Gastroesophageal sphincter (tissue), 4 donors: ENCODE measurements at regions not wholly inside any gene's neighbourhood (a gene's known extent, or its start where the extent isn't known, plus 50 kb on each side); places are given as distances from the start of the nearest gene placed in this dataset.

Experiments used
- ATAC-seq: fragments of 150-250 bp; one replicate; pipeline ENCODE4 v1.9.1; 2016; ENCODE audit warnings: mild to moderate bottlenecking, moderate library complexity
- H3K27ac ChIP-seq, 4 donors: fragments of 200-600 bp; sonication (generic) in 3 of 4; 1 replicate in 3 of 4; 2 replicates in 1 of 4; pipeline ENCODE4 v1.5.1; 2016 to 2019
- H3K27me3 ChIP-seq: fragments of 200-600 bp; sonication (generic); one replicate; pipeline ENCODE4 v1.5.1; 2019
- H3K36me3 ChIP-seq, 2 donors: fragments of 200-600 bp; sonication (generic); one replicate each; pipeline ENCODE4 v1.5.1; 2019; ENCODE audit warnings: control low read depth in 1 of 2
- H3K4me1 ChIP-seq, 3 donors: fragments of 200-600 bp; sonication (generic); 1 replicate in 2 of 3; 2 replicates in 1 of 3; pipeline ENCODE4 v1.5.1; 2016 to 2019; ENCODE audit warnings: control low read depth in 2 of 3
- H3K4me3 ChIP-seq, 2 donors: fragments of 200-600 bp; sonication (generic); one replicate each; pipeline ENCODE4 v1.5.1; 2019; ENCODE audit warnings: mild to moderate bottlenecking in 1 of 2, moderate library complexity in 1 of 2
- H3K9me3 ChIP-seq, 3 donors: fragments of 200-600 bp; sonication (generic); one replicate each; pipeline ENCODE4 v1.5.1; 2017 to 2019; ENCODE audit warnings: control low read depth in 2 of 3
- CTCF ChIP-seq, 4 experiments: fragments of 200-600 bp in 2 of 4; fragments of 450-650 bp in 2 of 4; sonication (generic) in 1 of 4; IDR thresholded peaks; one replicate each; pipeline ENCODE4 v1.5.1; 2017 to 2019; ENCODE audit warnings: antibody characterized with exemption in 4 of 4, mild to moderate bottlenecking in 2 of 4, moderate library complexity in 2 of 4
- EP300 ChIP-seq: sonication (generic); formaldehyde crosslinking; IDR thresholded peaks from one replicate; pipeline ENCODE4 v1.6.1; 2017; ENCODE audit warnings: antibody characterized with exemption, mild to moderate bottlenecking
- POLR2A ChIP-seq, 2 donors: fragments of 450-650 bp; IDR thresholded peaks; one replicate each; pipeline ENCODE4 v1.6.1; 2017; ENCODE audit warnings: antibody characterized with exemption in 2 of 2, mild to moderate bottlenecking in 2 of 2, moderate library complexity in 1 of 2
- POLR2AphosphoS5 ChIP-seq: sonication (generic); formaldehyde crosslinking; IDR thresholded peaks from one replicate; pipeline ENCODE4 v1.6.1; 2017; ENCODE audit warnings: antibody characterized with exemption
- WGBS, 2 donors: methylation state at CpG; one replicate each; pipeline ENCODE4 v1.1.5; 2018; ENCODE audit warnings: low coverage in 1 of 2; 5-methylcytosine and 5-hydroxymethylcytosine counted together

- no peak overlapping the region for H3K4me3 ChIP-seq
- H3K27ac ChIP-seq = no peak overlapping the region
- no peak for ATAC-seq
- no peaks in the 10 kb centered on the region for H3K27me3 ChIP-seq
- no peak for TF ChIP-seq CTCF (IDR thresholded peaks at IDR 0.05)
- no peak for TF ChIP-seq POLR2AphosphoS5
- no peak for TF ChIP-seq POLR2A (IDR thresholded peaks at IDR 0.05)
- no peak for TF ChIP-seq EP300
- H3K36me3 ChIP-seq = no peaks in the 10 kb centered on the region
- H3K4me1 ChIP-seq = no peaks in the 10 kb centered on the region
- no peaks in the 10 kb centered on the region for H3K9me3 ChIP-seq
- 47 to 57% methylated on average over 3 of the region's 3 CpGs for WGBS, 2 donors
Observed at GRCh38 chr6:91572878-91573277, 986.0 kb upstream of the MAP3K7 start.

DNA sequence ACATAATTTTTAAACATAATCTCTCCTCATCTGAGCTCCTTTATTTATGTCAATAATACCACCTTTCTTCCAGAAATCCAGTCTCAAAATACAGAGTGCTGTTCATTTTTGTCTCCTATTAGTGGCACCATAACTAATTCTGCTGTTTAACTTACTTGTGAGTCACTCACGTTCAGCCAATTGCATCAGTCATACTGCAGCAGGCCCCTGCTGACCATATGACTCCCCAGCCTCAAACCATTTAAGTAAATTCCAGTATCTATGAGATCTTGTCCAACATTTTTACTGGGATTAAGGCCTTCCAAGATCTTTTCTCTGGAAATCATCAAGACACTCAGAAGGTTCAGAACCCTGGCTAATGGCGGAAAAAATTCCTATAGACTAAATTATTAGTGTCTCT, 982.2 kb upstream of the MAP3K7 start:
- Histone ChIP-seq H3K9me3 (peaks cover 0 to 4% (median 0%) of the 10 kb centered on the region in 3 donors), H3K4me1 (no peaks in the 10 kb centered on the region), H3K27me3 (no peaks in the 10 kb centered on the region), H3K4me3 (no peak overlapping the region), H3K36me3 (no peaks in the 10 kb centered on the region), H3K27ac (no peak overlapping the region)
- no peak for ATAC-seq
- TF ChIP-seq EP300 (no peak), POLR2AphosphoS5 (no peak), POLR2A (IDR thresholded peaks at IDR 0.05) (no peak), CTCF (IDR thresholded peaks at IDR 0.05) (no peak)
- 49 to 54% methylated on average over 2 of the region's 2 CpGs for WGBS, 2 donors

DNA sequence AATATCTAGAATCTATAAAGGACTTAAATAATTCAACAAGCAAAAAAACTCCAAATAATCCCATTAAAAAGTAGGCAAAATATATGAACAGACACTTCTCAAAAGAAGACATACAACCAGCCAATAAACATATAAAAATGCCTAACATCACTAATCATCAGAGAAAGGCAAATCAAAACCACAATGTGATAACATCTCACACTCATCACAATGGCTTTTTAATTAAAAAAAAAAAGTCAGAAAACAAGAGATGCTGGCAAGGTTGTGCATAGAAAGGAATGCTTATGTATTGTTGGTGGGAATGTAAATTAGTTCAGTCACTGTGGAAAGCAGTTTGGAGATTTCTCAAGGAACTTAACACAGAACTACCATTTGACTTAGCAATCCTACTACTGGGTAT, 979.6 kb upstream of the MAP3K7 start:
- TF ChIP-seq POLR2A (IDR thresholded peaks at IDR 0.05) (no peak), POLR2AphosphoS5 (no peak), CTCF (IDR thresholded peaks at IDR 0.05) (no peak), EP300 (no peak)
- H3K27ac ChIP-seq = no peak overlapping the region
- no peaks in the 10 kb centered on the region for H3K27me3 ChIP-seq
- H3K4me1 ChIP-seq = no peaks in the 10 kb centered on the region
- H3K36me3 ChIP-seq = no peaks in the 10 kb centered on the region
- ATAC-seq = no peak
- H3K9me3 ChIP-seq = peaks cover 0 to 7% (median 0%) of the 10 kb centered on the region in 3 donors
- H3K4me3 ChIP-seq = no peak overlapping the region

GRCh38 chr6:91565207-91565606, 978.3 kb upstream of the MAP3K7 start:
- ATAC-seq = no peak
- H3K4me1 ChIP-seq = no peaks in the 10 kb centered on the region
- 82 to 92% methylated on average over 3 of the region's 3 CpGs for WGBS, 2 donors
- H3K27me3 ChIP-seq = no peaks in the 10 kb centered on the region
- peaks cover 0 to 18% (median 0%) of the 10 kb centered on the region in 3 donors for H3K9me3 ChIP-seq
- H3K36me3 ChIP-seq = no peaks in the 10 kb centered on the region
- H3K27ac ChIP-seq = no peak overlapping the region
- TF ChIP-seq POLR2A (IDR thresholded peaks at IDR 0.05) (no peak), EP300 (no peak), CTCF (IDR thresholded peaks at IDR 0.05) (no peak), POLR2AphosphoS5 (no peak)
- H3K4me3 ChIP-seq = no peak overlapping the region

DNA sequence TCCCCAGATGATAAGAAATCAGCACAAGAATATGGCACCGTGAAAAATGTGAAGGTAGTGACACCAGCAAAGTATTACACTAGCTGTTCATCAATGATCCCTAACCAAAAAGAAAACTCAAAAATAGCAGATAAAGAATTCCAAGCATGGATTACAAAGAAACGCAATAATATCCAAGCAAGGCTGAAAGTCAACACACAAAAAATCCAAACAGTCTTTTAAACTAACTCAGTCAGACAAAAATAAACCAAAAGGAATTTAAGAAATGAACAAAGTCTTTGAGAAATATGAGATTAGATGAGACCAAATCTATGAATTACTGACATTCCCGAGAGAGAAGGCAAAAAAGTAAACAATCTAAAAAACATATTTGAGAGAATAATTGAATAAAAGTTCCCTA, 976.1 kb upstream of the MAP3K7 start:
- H3K4me3 ChIP-seq = no peak overlapping the region
- no peaks in the 10 kb centered on the region for H3K27me3 ChIP-seq
- TF ChIP-seq EP300 (no peak), POLR2AphosphoS5 (no peak), CTCF (IDR thresholded peaks at IDR 0.05) (no peak), POLR2A (IDR thresholded peaks at IDR 0.05) (no peak)
- H3K9me3 ChIP-seq = peaks cover 0 to 25% (median 0%) of the 10 kb centered on the region in 3 donors
- WGBS, 2 donors = 53% methylated on average over 3 of the region's 3 CpGs
- H3K36me3 ChIP-seq = no peaks in the 10 kb centered on the region
- no peak overlapping the region for H3K27ac ChIP-seq
- H3K4me1 ChIP-seq = no peaks in the 10 kb centered on the region
- no peak for ATAC-seq
